H9 (cell line): ENCODE measurements at regions not wholly inside any gene's neighbourhood (a gene's known extent, or its start where the extent isn't known, plus 50 kb on each side); places are given as distances from the start of the nearest gene placed in this dataset.
"Not testable (repeated sequence)": the region's sequence is repeated elsewhere in the genome, so short reads cannot be mapped to it uniquely, and the experiment has no call there.

ENCODE experiments used
- DNase-seq: peaks from one replicate; pipeline ENCODE4 v3.0.0-alpha.2; 2017
- H2AFZ ChIP-seq: one replicate; pipeline ENCODE4 v1.6.1; 2013; ENCODE audit warnings: mild to moderate bottlenecking, low read length, control low read depth, moderate library complexity
- H2AK5ac ChIP-seq: 2 replicates; pipeline ENCODE4 v1.6.1; 2013; ENCODE audit warnings: low read length, control low read depth, mixed read lengths; ENCODE audit not compliant: insufficient read length
- H2BK120ac ChIP-seq: one replicate; pipeline ENCODE4 v1.6.1; 2013; ENCODE audit warnings: low read depth, mild to moderate bottlenecking, low read length, control low read depth, inconsistent platforms; ENCODE audit not compliant: poor library complexity, severe bottlenecking
- H2BK12ac ChIP-seq: 2 replicates; pipeline ENCODE4 v1.6.1; 2013; ENCODE audit warnings: low read length, control low read depth, mixed read lengths, low read depth; ENCODE audit not compliant: insufficient read length
- H2BK15ac ChIP-seq: 2 replicates; pipeline ENCODE4 v1.6.1; 2013; ENCODE audit warnings: low read depth, low read length, control low read depth
- H2BK20ac ChIP-seq: one replicate; pipeline ENCODE4 v1.6.1; 2013; ENCODE audit warnings: low read depth, mild to moderate bottlenecking, low read length, control low read depth, inconsistent platforms; ENCODE audit not compliant: poor library complexity, severe bottlenecking
- H2BK5ac ChIP-seq: 2 replicates; pipeline ENCODE4 v1.6.1; 2013; ENCODE audit warnings: low read length, control low read depth, mixed read lengths; ENCODE audit not compliant: insufficient read length
- H3K14ac ChIP-seq: 2 replicates; pipeline ENCODE4 v1.6.1; 2013; ENCODE audit warnings: low read length, control low read depth; ENCODE audit not compliant: insufficient read depth
- H3K18ac ChIP-seq: 2 replicates; pipeline ENCODE4 v1.6.1; 2013; ENCODE audit warnings: low read depth, mild to moderate bottlenecking, mixed read lengths, low read length, control low read depth; ENCODE audit not compliant: insufficient read length
- H3K23ac ChIP-seq: 2 replicates; pipeline ENCODE4 v1.6.1; 2013; ENCODE audit warnings: low read length, control low read depth, mixed read lengths, low read depth; ENCODE audit not compliant: insufficient read length
- H3K23me2 ChIP-seq: 2 replicates; pipeline ENCODE4 v1.6.1; 2013; ENCODE audit warnings: low read depth, mild to moderate bottlenecking, mixed read lengths, low read length, control low read depth; ENCODE audit not compliant: insufficient read length, poor library complexity, severe bottlenecking
- H3K27ac ChIP-seq: 2 replicates; pipeline ENCODE4 v1.5.1; 2013; ENCODE audit warnings: low read length, control low read depth, mixed read lengths, low read depth; ENCODE audit not compliant: insufficient read length
- H3K27me3 ChIP-seq: 2 replicates; pipeline ENCODE4 v1.6.1; 2013; ENCODE audit warnings: low read length, control low read depth, inconsistent platforms; ENCODE audit not compliant: insufficient read depth
- H3K4ac ChIP-seq: 2 replicates; pipeline ENCODE4 v1.6.1; 2013; ENCODE audit warnings: low read depth, mild to moderate bottlenecking, control low read depth, inconsistent platforms, low read length, moderate library complexity
- H3K4me1 ChIP-seq: 2 replicates; pipeline ENCODE4 v1.6.1; 2013; ENCODE audit warnings: low read length, control low read depth, inconsistent platforms; ENCODE audit not compliant: insufficient read depth
- H3K4me2 ChIP-seq: 2 replicates; pipeline ENCODE4 v1.6.1; 2013; ENCODE audit warnings: low read length, control low read depth, mixed read lengths; ENCODE audit not compliant: insufficient read length, insufficient read depth
- H3K56ac ChIP-seq: 2 replicates; pipeline ENCODE4 v1.6.1; 2013; ENCODE audit warnings: low read depth, mild to moderate bottlenecking, mixed read lengths, low read length, control low read depth; ENCODE audit not compliant: insufficient read length
- H3K79me1 ChIP-seq: 2 replicates; pipeline ENCODE4 v1.6.1; 2013; ENCODE audit warnings: low read depth, mild to moderate bottlenecking, moderate library complexity, low read length, control low read depth, inconsistent platforms; ENCODE audit not compliant: insufficient read depth, poor library complexity, severe bottlenecking
- H3K79me2 ChIP-seq: 2 replicates; pipeline ENCODE4 v1.6.1; 2013; ENCODE audit warnings: low read length, control low read depth, inconsistent platforms; ENCODE audit not compliant: insufficient read depth
- H3K9ac ChIP-seq: 2 replicates; pipeline ENCODE4 v1.6.1; 2013; ENCODE audit warnings: low read length, control low read depth, mixed read lengths; ENCODE audit not compliant: insufficient read length; ENCODE audit errors: extremely low read depth
- H3K9me3 ChIP-seq: one replicate; pipeline ENCODE4 v1.6.1; 2013; ENCODE audit warnings: low read depth, low read length, inconsistent platforms; ENCODE audit not compliant: control insufficient read depth
- H3T11ph ChIP-seq: one replicate; pipeline ENCODE4 v1.6.1; 2013; ENCODE audit warnings: mild to moderate bottlenecking, low read length, control low read depth, inconsistent platforms
- H4K20me1 ChIP-seq: one replicate; pipeline ENCODE4 v1.6.1; 2013; ENCODE audit not compliant: control insufficient read depth, insufficient read length, insufficient read depth
- H4K5ac ChIP-seq: 2 replicates; pipeline ENCODE4 v1.6.1; 2013; ENCODE audit warnings: low read depth, mild to moderate bottlenecking, mixed read lengths, low read length, control low read depth; ENCODE audit not compliant: insufficient read length
- H4K8ac ChIP-seq: replicated peaks from 2 replicates; pipeline ENCODE4 v1.6.1; 2013; ENCODE audit warnings: low read length, control low read depth, mixed read lengths, low read depth; ENCODE audit not compliant: insufficient read length
- H4K91ac ChIP-seq: 2 replicates; pipeline ENCODE4 v1.6.1; 2013; ENCODE audit warnings: low read depth, mild to moderate bottlenecking, moderate library complexity, mixed read lengths, low read length, control low read depth; ENCODE audit not compliant: insufficient read length
- H3K27ac Mint-ChIP-seq, 3 experiments: 2 replicates in 2 of 3; 3 replicates in 1 of 3; pipeline ENCODE4 v1.8.0; 2020 to 2021; ENCODE audit warnings: mixed read lengths in 3 of 3, mild to moderate bottlenecking in 1 of 3, moderate library complexity in 1 of 3
- H3K27me3 Mint-ChIP-seq: 2 replicates; pipeline ENCODE4 v1.8.0; 2021; ENCODE audit warnings: low read depth, mild to moderate bottlenecking, moderate library complexity, mixed read lengths
- H3K36me3 Mint-ChIP-seq, 3 experiments: 2 replicates in 2 of 3; 3 replicates in 1 of 3; pipeline ENCODE4 v1.8.0; 2020 to 2021; ENCODE audit warnings: low read depth in 3 of 3, mixed read lengths in 3 of 3; ENCODE audit not compliant: insufficient read depth in 1 of 3
- H3K4me1 Mint-ChIP-seq, 2 experiments: 2 replicates each; pipeline ENCODE4 v1.8.0; 2020; ENCODE audit warnings: mixed read lengths in 2 of 2
- H3K4me3 Mint-ChIP-seq, 2 experiments: 2 replicates in 1 of 2; 3 replicates in 1 of 2; pipeline ENCODE4 v1.8.0; 2020 to 2021; ENCODE audit warnings: mild to moderate bottlenecking in 2 of 2, mixed read lengths in 2 of 2, moderate library complexity in 1 of 2
- H3K9me3 Mint-ChIP-seq, 2 experiments: 2 replicates in 1 of 2; 3 replicates in 1 of 2; pipeline ENCODE4 v1.8.0; 2020; ENCODE audit warnings: mild to moderate bottlenecking in 2 of 2, mixed read lengths in 2 of 2, moderate library complexity in 1 of 2
- CTCF ChIP-seq: fragments of 200-600 bp; sonication (generic); conservative IDR thresholded peaks from 3 replicates; pipeline ENCODE4 v1.8.0; 2021; ENCODE audit warnings: antibody characterized with exemption, mild to moderate bottlenecking
- WGBS: extraction: QIAGEN DNeasy Blood & Tissue Kit; methylation state at CpG from one replicate; pipeline ENCODE4 v1.1.7; 2013; ENCODE audit warnings: missing lambda C conversion rate, low lambda C conversion rate, mixed read lengths; ENCODE audit not compliant: insufficient read length; ENCODE audit errors: extremely low coverage; 5-methylcytosine and 5-hydroxymethylcytosine counted together

GRCh38 chr4:66554826-66555225, 884.5 kb upstream of the EPHA5 start:
- Histone ChIP-seq H3K56ac (no peak overlapping the region), H3T11ph (no peak overlapping the region), H2BK120ac (no peak overlapping the region), H3K4me1 (no peaks in the 10 kb centered on the region), H3K23me2 (no peaks in the 10 kb centered on the region), H2BK12ac (no peak overlapping the region), H2BK15ac (no peak overlapping the region), H3K4me2 (no peak overlapping the region), H3K27me3 (no peaks in the 10 kb centered on the region), H2AFZ (no peak overlapping the region), H4K20me1 (no peaks in the 10 kb centered on the region), H4K8ac (no peak overlapping the region), H2BK5ac (no peak overlapping the region), H4K5ac (no peak overlapping the region), H3K23ac (no peak overlapping the region), H3K79me2 (no peaks in the 10 kb centered on the region), H3K27ac (no peak overlapping the region), H3K4ac (no peak overlapping the region), H2AK5ac (no peak overlapping the region), H3K9ac (no peak overlapping the region), H3K14ac (no peak overlapping the region), H3K9me3 (no peaks in the 10 kb centered on the region), H3K18ac (no peak overlapping the region), H3K79me1 (no peaks in the 10 kb centered on the region), H2BK20ac (no peak overlapping the region), H4K91ac (no peak overlapping the region)
- DNase-seq = no peak
- Mint-ChIP-seq H3K9me3 (peaks cover 10 to 11% of the 10 kb centered on the region in 2 experiments; a peak in 4 of 5 replicates), H3K36me3 (peaks cover 0 to 8% (median 1%) of the 10 kb centered on the region in 3 experiments; a peak in 1 of 7 replicates), H3K27ac (no peak overlapping the region), H3K27me3 (no peaks in the 10 kb centered on the region), H3K4me1 (no peaks in the 10 kb centered on the region; a peak in 1 of 4 replicates), H3K4me3 (no peak overlapping the region)
- TF ChIP-seq CTCF = no peak
- WGBS = no CpG with 5 or more reads among the region's 2 CpGs

GRCh38 chr4:66545301-66545700, 875.0 kb upstream of the EPHA5 start:
- not testable (repeated sequence) for H3K9me3 ChIP-seq, H3K14ac ChIP-seq, H3K4me1 ChIP-seq, H3K27ac ChIP-seq, H4K5ac ChIP-seq, H3K23ac ChIP-seq, H2BK12ac ChIP-seq, H4K20me1 ChIP-seq, H3K9ac ChIP-seq, H3K79me1 ChIP-seq, H2BK120ac ChIP-seq, H3K4ac ChIP-seq, H2AFZ ChIP-seq, H3K18ac ChIP-seq, H3K27me3 ChIP-seq, H2BK15ac ChIP-seq, H4K91ac ChIP-seq, H3K27ac Mint-ChIP-seq, H2AK5ac ChIP-seq, H2BK5ac ChIP-seq, DNase-seq, H3K23me2 ChIP-seq, H3K4me1 Mint-ChIP-seq, H3K79me2 ChIP-seq, H4K8ac ChIP-seq, H3K4me3 Mint-ChIP-seq, H2BK20ac ChIP-seq, H3T11ph ChIP-seq, H3K56ac ChIP-seq, H3K4me2 ChIP-seq, H3K27me3 Mint-ChIP-seq
- peaks cover 7 to 19% (median 9%) of the 10 kb centered on the region in 3 experiments; a peak in 6 of 7 replicates for H3K36me3 Mint-ChIP-seq
- WGBS = no CpG with 5 or more reads among the region's 11 CpGs
- H3K9me3 Mint-ChIP-seq = peaks cover 17 to 25% of the 10 kb centered on the region in 2 experiments
